H1 (cell line): ENCODE measurements at regions not wholly inside any gene's neighbourhood (a gene's known extent, or its start where the extent isn't known, plus 50 kb on each side); places are given as distances from the start of the nearest gene placed in this dataset.

Experiments
- CBX5 ChIP-seq: fragments of 300-800, 300-1000 bp; sonication (generic); IDR thresholded peaks from 2 replicates; pipeline ENCODE4 v1.7.1; 2016; ENCODE audit warnings: antibody characterized with exemption, low read length, low read depth
- CREB1 ChIP-seq: IDR thresholded peaks from 2 replicates; pipeline ENCODE4 v1.6.1; 2012; ENCODE audit warnings: inconsistent platforms
- CTCF ChIP-seq, 3 experiments: IDR thresholded peaks; 1 replicate in 2 of 3; 2 replicates in 1 of 3; pipeline versions ENCODE4 v1.5.1 to v1.6.1; 2011; ENCODE audit warnings: low read length in 3 of 3, mild to moderate bottlenecking in 3 of 3, inconsistent platforms in 2 of 3, low read depth in 1 of 3, moderate library complexity in 1 of 3; ENCODE audit not compliant: insufficient read depth in 1 of 3; ENCODE audit errors: control extremely low read depth in 1 of 3
- EZH2 ChIP-seq: fragments of 200-600 bp; sonication (generic); IDR thresholded peaks from 2 replicates; pipeline ENCODE4 v1.7.1; 2012; ENCODE audit warnings: low read depth, mild to moderate bottlenecking, moderate library complexity, low read length, inconsistent platforms; ENCODE audit not compliant: severe bottlenecking
- MAFK ChIP-seq: IDR thresholded peaks from 2 replicates; pipeline ENCODE4 v1.6.1; 2012; ENCODE audit warnings: low read depth, mild to moderate bottlenecking, improper control_type of control experiment, low read length
- MAX ChIP-seq: IDR thresholded peaks from 2 replicates; pipeline ENCODE4 v1.6.1; 2012; ENCODE audit warnings: inconsistent platforms
- POLR2A ChIP-seq, 2 experiments: IDR thresholded peaks; 1 replicate in 1 of 2; 2 replicates in 1 of 2; pipeline ENCODE4 v1.6.1; 2011; ENCODE audit warnings: low read depth in 2 of 2, low read length in 2 of 2, mild to moderate bottlenecking in 2 of 2; ENCODE audit errors: control extremely low read depth in 1 of 2

DNA sequence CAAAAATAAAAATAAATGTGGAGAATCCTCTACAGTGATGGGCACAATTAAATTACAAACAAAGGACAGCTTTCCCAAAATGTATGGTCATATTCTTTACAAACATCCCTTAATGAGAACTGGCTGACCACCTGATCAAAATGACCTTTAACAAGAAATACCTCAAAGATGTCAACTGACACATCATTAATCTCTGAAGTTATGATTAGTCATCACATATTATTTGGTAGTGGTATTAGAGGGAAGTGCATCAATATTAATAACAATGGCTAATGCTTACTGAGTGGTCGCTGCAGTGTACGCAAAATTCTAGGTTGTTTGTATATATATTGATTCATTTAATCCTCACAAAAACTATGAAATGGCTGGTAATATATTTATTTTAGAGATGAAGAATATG is 340.6 kb downstream of the GJA1 start:
- TF ChIP-seq POLR2A (IDR thresholded peaks at IDR 0.05; ENCODE audit: control extremely low read depth in 1 of 2, low read depth in 2 of 2, low read length in 2 of 2) (no peak), CTCF (IDR thresholded peaks at IDR 0.05; ENCODE audit: control extremely low read depth in 1 of 3, insufficient read depth in 1 of 3, low read depth in 1 of 3, low read length in 3 of 3) (no peak), CREB1 (no peak), CBX5 (no peak), EZH2 (no peak), MAFK (no peak), MAX (no peak)
